GM19023 (cell line): ENCODE measurements at regions not wholly inside any gene's neighbourhood (a gene's known extent, or its start where the extent isn't known, plus 50 kb on each side); places are given as distances from the start of the nearest gene placed in this dataset.

Experiments used
- ATAC-seq: cut with Tn5 transposase; IDR thresholded peaks from one replicate; pipeline ENCODE4 v1.9.1; 2021; ENCODE audit warnings: mild to moderate bottlenecking, moderate library complexity; ENCODE audit not compliant: unreplicated experiment

- no peak for ATAC-seq
Measured at GRCh38 chr12:93279565-93280412, 97.9 kb upstream of the NUDT4 start.

- ATAC-seq = no peak
Measured at GRCh38 chr12:93287149-93287548, 90.6 kb upstream of the NUDT4 start.

GRCh38 chr12:93288626-93289025 is 89.1 kb upstream of the NUDT4 start:
- no peak for ATAC-seq

- no peak for ATAC-seq
Measured at GRCh38 chr12:93290391-93290790, 87.3 kb upstream of the NUDT4 start.

- ATAC-seq = no peak
Measured at GRCh38 chr12:93292213-93292612, 85.5 kb upstream of the NUDT4 start.

GRCh38 chr12:93292731-93293566 is 84.8 kb upstream of the NUDT4 start:
- no peak for ATAC-seq

GRCh38 chr12:93297032-93297431 is 80.7 kb upstream of the NUDT4 start:
- peak; percentile 87 for ATAC-seq

GRCh38 chr12:93297536-93297935 is 80.2 kb upstream of the NUDT4 start:
- ATAC-seq = no peak

GRCh38 chr12:93299262-93299846 is 78.4 kb upstream of the NUDT4 start:
- no peak for ATAC-seq

GRCh38 chr12:93300611-93301021 is 77.1 kb upstream of the NUDT4 start:
- ATAC-seq = no peak

- ATAC-seq = no peak
Measured at GRCh38 chr12:93302331-93303229, 75.1 kb upstream of the NUDT4 start.

- ATAC-seq = no peak
Measured at GRCh38 chr12:93306636-93307035, 71.1 kb upstream of the NUDT4 start.

GRCh38 chr12:93308281-93308680 is 69.4 kb upstream of the NUDT4 start:
- ATAC-seq = no peak

GRCh38 chr12:93311827-93312226 is 65.9 kb upstream of the NUDT4 start:
- ATAC-seq = no peak

- ATAC-seq = no peak
Measured at GRCh38 chr12:93314177-93314497, 63.6 kb upstream of the NUDT4 start.

GRCh38 chr12:93315385-93315906 is 62.3 kb upstream of the NUDT4 start:
- no peak for ATAC-seq

GRCh38 chr12:93315907-93316622 is 61.7 kb upstream of the NUDT4 start:
- no peak for ATAC-seq

GRCh38 chr12:93316623-93316971 is 61.1 kb upstream of the NUDT4 start:
- ATAC-seq = no peak

- no peak for ATAC-seq
Measured at GRCh38 chr12:93317227-93317626, 60.5 kb upstream of the NUDT4 start.
